ENCODE measurements at regions not wholly inside any gene's neighbourhood (a gene's known extent, or its start where the extent isn't known, plus 50 kb on each side); places are given as distances from the start of the nearest gene placed in this dataset.

- H3K4me3 ChIP-seq (ENCODE audit: insufficient read depth, low read length), result no peak overlapping the region
- no peak for TF ChIP-seq CTCF (IDR thresholded peaks at IDR 0.05; ENCODE audit: extremely low read depth, low read depth, low read length)
These were observed 959.6 kb downstream of the RPA4 start for GRCh38 chrX:97843200-97843811.

GRCh38 chrX:97844161-97844560 lies 960.5 kb downstream of the RPA4 start:
- DNase-seq (ENCODE audit: insufficient read length, low spot score, missing footprints), result peak; percentile 72
- Histone ChIP-seq H4K20me1 (ENCODE audit: insufficient read depth, low read length) (no peaks in the 10 kb centered on the region), H2AFZ (ENCODE audit: low read length) (no peak overlapping the region), H3K4me2 (ENCODE audit: insufficient read depth, low read length) (no peak overlapping the region), H3K4me3 (ENCODE audit: insufficient read depth, low read length) (no peak overlapping the region), H3K36me3 (ENCODE audit: insufficient read depth, low read length) (no peaks in the 10 kb centered on the region), H3K27ac (ENCODE audit: low read depth, low read length) (no peak overlapping the region), H3K27me3 (ENCODE audit: insufficient read depth, low read length) (no peaks in the 10 kb centered on the region), H3K4me1 (ENCODE audit: insufficient read depth, low read length) (no peaks in the 10 kb centered on the region), H3K9me3 (ENCODE audit: low read depth, low read length) (no peaks in the 10 kb centered on the region), H3K79me2 (ENCODE audit: insufficient read depth, low read length) (no peaks in the 10 kb centered on the region)
- no peak for TF ChIP-seq CTCF (IDR thresholded peaks at IDR 0.05; ENCODE audit: extremely low read depth, low read depth, low read length)

More at GRCh38 chrX:97843200-97843811, 959.6 kb downstream of the RPA4 start:
- peak; percentile 14 for DNase-seq (ENCODE audit: insufficient read length, low spot score, missing footprints)
- no peak overlapping the region for H2AFZ ChIP-seq (ENCODE audit: low read length)
- H3K36me3 ChIP-seq (ENCODE audit: insufficient read depth, low read length), result no peaks in the 10 kb centered on the region
- no peaks in the 10 kb centered on the region for H3K79me2 ChIP-seq (ENCODE audit: insufficient read depth, low read length)
- H4K20me1 ChIP-seq (ENCODE audit: insufficient read depth, low read length), result no peaks in the 10 kb centered on the region
- H3K4me2 ChIP-seq (ENCODE audit: insufficient read depth, low read length), result no peak overlapping the region
- no peaks in the 10 kb centered on the region for H3K4me1 ChIP-seq (ENCODE audit: insufficient read depth, low read length)
- H3K27ac ChIP-seq (ENCODE audit: low read depth, low read length), result no peak overlapping the region
- no peaks in the 10 kb centered on the region for H3K27me3 ChIP-seq (ENCODE audit: insufficient read depth, low read length)
- no peaks in the 10 kb centered on the region for H3K9me3 ChIP-seq (ENCODE audit: low read depth, low read length)

- no peak for TF ChIP-seq CTCF (IDR thresholded peaks at IDR 0.05; ENCODE audit: extremely low read depth, low read depth, low read length)
- no peak overlapping the region for H2AFZ ChIP-seq (ENCODE audit: low read length)
These were observed 961.2 kb downstream of the RPA4 start for GRCh38 chrX:97844943-97845342.

GRCh38 chrX:97845451-97845850 lies 961.7 kb downstream of the RPA4 start:
- TF ChIP-seq CTCF (IDR thresholded peaks at IDR 0.05; ENCODE audit: extremely low read depth, low read depth, low read length), result no peak
- no peak overlapping the region for H3K27ac ChIP-seq (ENCODE audit: low read depth, low read length)

More at GRCh38 chrX:97844943-97845342, 961.2 kb downstream of the RPA4 start:
- H3K4me3 ChIP-seq (ENCODE audit: insufficient read depth, low read length), result no peak overlapping the region
- no peaks in the 10 kb centered on the region for H3K4me1 ChIP-seq (ENCODE audit: insufficient read depth, low read length)
- no peaks in the 10 kb centered on the region for H4K20me1 ChIP-seq (ENCODE audit: insufficient read depth, low read length)
- H3K79me2 ChIP-seq (ENCODE audit: insufficient read depth, low read length), result no peaks in the 10 kb centered on the region
- no peaks in the 10 kb centered on the region for H3K9me3 ChIP-seq (ENCODE audit: low read depth, low read length)
- no peak overlapping the region for H3K27ac ChIP-seq (ENCODE audit: low read depth, low read length)
- no peak overlapping the region for H3K4me2 ChIP-seq (ENCODE audit: insufficient read depth, low read length)
- peak; percentile 77 for DNase-seq (ENCODE audit: insufficient read length, low spot score, missing footprints)
- no peaks in the 10 kb centered on the region for H3K36me3 ChIP-seq (ENCODE audit: insufficient read depth, low read length)
- H3K27me3 ChIP-seq (ENCODE audit: insufficient read depth, low read length), result no peaks in the 10 kb centered on the region

More at GRCh38 chrX:97845451-97845850, 961.7 kb downstream of the RPA4 start:
- Histone ChIP-seq H3K9me3 (ENCODE audit: low read depth, low read length) (no peaks in the 10 kb centered on the region), H3K79me2 (ENCODE audit: insufficient read depth, low read length) (no peaks in the 10 kb centered on the region), H2AFZ (ENCODE audit: low read length) (no peak overlapping the region), H3K36me3 (ENCODE audit: insufficient read depth, low read length) (no peaks in the 10 kb centered on the region), H3K4me3 (ENCODE audit: insufficient read depth, low read length) (no peak overlapping the region), H3K27me3 (ENCODE audit: insufficient read depth, low read length) (no peaks in the 10 kb centered on the region), H3K4me1 (ENCODE audit: insufficient read depth, low read length) (no peaks in the 10 kb centered on the region), H3K4me2 (ENCODE audit: insufficient read depth, low read length) (no peak overlapping the region), H4K20me1 (ENCODE audit: insufficient read depth, low read length) (no peaks in the 10 kb centered on the region)
- DNase-seq (ENCODE audit: insufficient read length, low spot score, missing footprints), result peak; percentile 71

Data from osteoblast (primary cell).